Keratinocyte (primary cell): ENCODE measurements at regions not wholly inside any gene's neighbourhood (a gene's known extent, or its start where the extent isn't known, plus 50 kb on each side); places are given as distances from the start of the nearest gene placed in this dataset.
A peak's percentile ranks its signal among the peaks of the same experiment; 100 is the strongest.

Experiments
- DNase-seq: peaks from one replicate; pipeline ENCODE4 v3.0.0-alpha.2; 2011; ENCODE audit warnings: low read depth, missing footprints, low spot score
- FAIRE-seq: peaks from 2 replicates; lab custom pipeline; 2011; peaks lifted over from hg19 to GRCh38; lab: Jason Lieb, UNC
- H2AFZ ChIP-seq: 2 replicates; pipeline ENCODE4 v1.6.0; 2012; ENCODE audit warnings: low read length, control low read depth, inconsistent platforms; ENCODE audit not compliant: control insufficient read depth
- H3K27ac ChIP-seq: 2 replicates; pipeline ENCODE4 v1.5.1; 2011; ENCODE audit warnings: low read length; ENCODE audit not compliant: control insufficient read depth, insufficient read depth
- H3K27me3 ChIP-seq: 3 replicates; pipeline ENCODE4 v1.6.0; 2011; ENCODE audit warnings: low read length; ENCODE audit not compliant: control insufficient read depth, insufficient read depth; ENCODE audit errors: extremely low read depth
- H3K36me3 ChIP-seq, 2 experiments: 2 replicates in 1 of 2; 3 replicates in 1 of 2; pipeline ENCODE4 v1.5.1; 2011; ENCODE audit warnings: low read length in 2 of 2, mild to moderate bottlenecking in 1 of 2; ENCODE audit not compliant: control insufficient read depth in 2 of 2, insufficient read depth in 2 of 2; ENCODE audit errors: extremely low read depth in 1 of 2
- H3K4me1 ChIP-seq: 3 replicates; pipeline ENCODE4 v1.5.1; 2011; ENCODE audit warnings: low read length; ENCODE audit not compliant: control insufficient read depth, insufficient read depth; ENCODE audit errors: extremely low read depth
- H3K4me2 ChIP-seq: 3 replicates; pipeline ENCODE4 v1.6.0; 2011; ENCODE audit warnings: low read depth, low read length; ENCODE audit not compliant: control insufficient read depth, insufficient read depth; ENCODE audit errors: extremely low read depth
- H3K4me3 ChIP-seq, 3 experiments: fragments of 200-600 bp in 1 of 3; sonication (generic) in 1 of 3; 2 replicates in 2 of 3; 3 replicates in 1 of 3; pipeline ENCODE4 v1.5.1; 2011 to 2016; ENCODE audit warnings: low read length in 3 of 3, mild to moderate bottlenecking in 3 of 3, control low read depth in 2 of 3, inconsistent platforms in 1 of 3, low read depth in 1 of 3, mixed read lengths in 1 of 3, mixed run types in 1 of 3, moderate library complexity in 1 of 3; ENCODE audit not compliant: control insufficient read depth in 2 of 3, insufficient read depth in 2 of 3; ENCODE audit errors: extremely low read depth in 1 of 3
- H3K79me2 ChIP-seq: 2 replicates; pipeline ENCODE4 v1.6.0; 2012; ENCODE audit warnings: low read length; ENCODE audit not compliant: control insufficient read depth, insufficient read depth
- H3K9ac ChIP-seq: 3 replicates; pipeline ENCODE4 v1.6.0; 2011; ENCODE audit warnings: low read length; ENCODE audit not compliant: control insufficient read depth, insufficient read depth; ENCODE audit errors: extremely low read depth
- H3K9me1 ChIP-seq: 3 replicates; pipeline ENCODE4 v1.6.0; 2011; ENCODE audit warnings: low read length; ENCODE audit not compliant: control insufficient read depth, insufficient read depth; ENCODE audit errors: extremely low read depth
- H3K9me3 ChIP-seq: 2 replicates; pipeline ENCODE4 v1.5.1; 2012; ENCODE audit warnings: low read depth, low read length; ENCODE audit not compliant: control insufficient read depth
- H4K20me1 ChIP-seq: 3 replicates; pipeline ENCODE4 v1.6.0; 2011; ENCODE audit warnings: low read length; ENCODE audit not compliant: control insufficient read depth, insufficient read depth; ENCODE audit errors: extremely low read depth
- CTCF ChIP-seq, 3 experiments: IDR thresholded peaks in 1 of 3; conservative IDR thresholded peaks in 1 of 3; optimal IDR thresholded peaks in 1 of 3; 2 replicates in 2 of 3; 3 replicates in 1 of 3; pipeline versions ENCODE3 to v1.5.1; 2011; ENCODE audit warnings: low read length in 3 of 3, mild to moderate bottlenecking in 3 of 3, moderate library complexity in 2 of 3, control low read depth in 1 of 3, inconsistent platforms in 1 of 3; ENCODE audit not compliant: insufficient read depth in 2 of 3; ENCODE audit errors: extremely low read depth in 1 of 3
- EZH2 ChIP-seq: IDR thresholded peaks from one replicate; pipeline ENCODE4 v1.6.1; 2012; ENCODE audit warnings: inconsistent platforms, mild to moderate bottlenecking, low read length, moderate library complexity
- dilution Hi-C: fragments of 300-500 bp; cut with MboI; formaldehyde crosslinking; loops from one replicate; pipeline ENCODE4 v1.7.0; 2020; ENCODE audit warnings: low sequenced_read_pairs; ENCODE audit not compliant: extremely low pct_ligation_motif_present

DNA sequence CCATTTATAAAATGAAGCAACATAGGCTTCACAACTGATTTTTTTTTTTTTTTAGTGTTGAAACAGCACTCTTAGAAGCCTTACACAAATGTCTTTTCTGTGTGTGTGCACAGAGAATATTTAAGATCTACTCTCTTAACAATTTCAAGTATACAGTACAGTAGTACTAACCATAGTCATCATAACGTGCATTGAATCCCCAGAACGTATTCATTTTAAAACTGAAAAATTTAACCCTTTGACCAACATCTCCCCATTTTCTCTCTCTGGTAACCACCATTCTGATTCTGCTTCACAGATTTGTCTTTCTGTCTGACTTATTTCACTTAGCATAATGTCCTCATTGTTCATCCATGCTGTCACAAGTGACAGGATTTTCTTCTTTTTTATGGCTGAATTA lies 475.6 kb downstream of the RFPL4B start:
- Histone ChIP-seq H4K20me1 (no peaks in the 10 kb centered on the region), H3K9ac (no peak overlapping the region), H3K4me2 (no peak overlapping the region), H3K27ac (no peak overlapping the region), H3K36me3 (no peaks in the 10 kb centered on the region), H3K79me2 (no peaks in the 10 kb centered on the region), H3K4me3 (no peak overlapping the region), H2AFZ (no peak overlapping the region), H3K9me1 (no peaks in the 10 kb centered on the region), H3K9me3 (no peaks in the 10 kb centered on the region), H3K27me3 (no peaks in the 10 kb centered on the region), H3K4me1 (no peaks in the 10 kb centered on the region)
- no peak for FAIRE-seq
- TF ChIP-seq EZH2 (no peak), CTCF (optimal IDR thresholded peaks at IDR 0.05 in 1 of 3, IDR thresholded peaks at IDR 0.05 in 1 of 3, conservative IDR thresholded peaks at IDR 0.05 in 1 of 3; ENCODE audit: extremely low read depth in 1 of 3, insufficient read depth in 2 of 3, low read length in 3 of 3) (no peak)
- no peak for DNase-seq
- dilution Hi-C loops: no loop called here

GRCh38 chr6:112827793-112828192 lies 480.7 kb downstream of the RFPL4B start:
- DNase-seq (no peak), FAIRE-seq (peak; percentile 53)
- Histone ChIP-seq H3K4me1 (no peaks in the 10 kb centered on the region), H3K9me3 (no peaks in the 10 kb centered on the region), H3K9ac (no peak overlapping the region), H3K27ac (no peak overlapping the region), H3K36me3 (no peaks in the 10 kb centered on the region), H4K20me1 (no peaks in the 10 kb centered on the region), H3K4me3 (no peak overlapping the region), H3K79me2 (no peaks in the 10 kb centered on the region), H3K9me1 (no peaks in the 10 kb centered on the region), H3K4me2 (no peak overlapping the region), H2AFZ (no peak overlapping the region), H3K27me3 (no peaks in the 10 kb centered on the region)
- dilution Hi-C loops: no loop called here
- TF ChIP-seq EZH2 (no peak), CTCF (optimal IDR thresholded peaks at IDR 0.05 in 1 of 3, IDR thresholded peaks at IDR 0.05 in 1 of 3, conservative IDR thresholded peaks at IDR 0.05 in 1 of 3; ENCODE audit: extremely low read depth in 1 of 3, insufficient read depth in 2 of 3, low read length in 3 of 3) (no peak)
